CD4-positive, alpha-beta T cell treated with Interleukin-15 for 1 hour (primary cell): ENCODE measurements at regions not wholly inside any gene's neighbourhood (a gene's known extent, or its start where the extent isn't known, plus 50 kb on each side); places are given as distances from the start of the nearest gene placed in this dataset.

Experiments
- DNase-seq: peaks from one replicate; pipeline ENCODE4 v3.0.0-alpha.2; 2020

GRCh38 chr2:217048730-217049129 is 188.9 kb upstream of the TNP1 start:
- DNase-seq: no peak

GRCh38 chr2:217047631-217048030 is 187.8 kb upstream of the TNP1 start:
- DNase-seq: no peak

- DNase-seq: no peak
Observed at GRCh38 chr2:217047209-217047608, 187.3 kb upstream of the TNP1 start.

GRCh38 chr2:217045700-217046475 is 186.0 kb upstream of the TNP1 start:
- DNase-seq: no peak

- no peak for DNase-seq
Observed at GRCh38 chr2:217040099-217040498, 180.2 kb upstream of the TNP1 start.

- no peak for DNase-seq
Observed at GRCh38 chr2:217038001-217038400, 178.1 kb upstream of the TNP1 start.

- no peak for DNase-seq
Observed at GRCh38 chr2:217037353-217037752, 177.5 kb upstream of the TNP1 start.

- DNase-seq: no peak
Observed at GRCh38 chr2:217035967-217036366, 176.1 kb upstream of the TNP1 start.

- DNase-seq: no peak
Observed at GRCh38 chr2:217033186-217033585, 173.3 kb upstream of the TNP1 start.

GRCh38 chr2:217031445-217031844 is 171.6 kb upstream of the TNP1 start:
- no peak for DNase-seq

GRCh38 chr2:217030081-217030480 is 170.2 kb upstream of the TNP1 start:
- DNase-seq: no peak

GRCh38 chr2:217028128-217028527 is 168.3 kb upstream of the TNP1 start:
- no peak for DNase-seq

- no peak for DNase-seq
Observed at GRCh38 chr2:217027414-217027813, 167.6 kb upstream of the TNP1 start.

GRCh38 chr2:217026569-217026968 is 166.7 kb upstream of the TNP1 start:
- DNase-seq: no peak

GRCh38 chr2:217026161-217026560 is 166.3 kb upstream of the TNP1 start:
- no peak for DNase-seq

- no peak for DNase-seq
Observed at GRCh38 chr2:217023611-217024010, 163.7 kb upstream of the TNP1 start.

- no peak for DNase-seq
Observed at GRCh38 chr2:217017456-217018252, 157.8 kb upstream of the TNP1 start.

GRCh38 chr2:217016796-217017419 is 157.0 kb upstream of the TNP1 start:
- no peak for DNase-seq

GRCh38 chr2:217014328-217015105 is 154.7 kb upstream of the TNP1 start:
- DNase-seq: no peak

GRCh38 chr2:217013926-217014325 is 154.1 kb upstream of the TNP1 start:
- no peak for DNase-seq

- DNase-seq: no peak
Observed at GRCh38 chr2:217011576-217011975, 151.7 kb upstream of the TNP1 start.

GRCh38 chr2:217010173-217010572 is 150.3 kb upstream of the TNP1 start:
- no peak for DNase-seq

GRCh38 chr2:217008794-217009193 is 148.9 kb upstream of the TNP1 start:
- no peak for DNase-seq
